Chondrocyte (in vitro differentiated cells): ENCODE measurements at regions not wholly inside any gene's neighbourhood (a gene's known extent, or its start where the extent isn't known, plus 50 kb on each side); places are given as distances from the start of the nearest gene placed in this dataset.

Experiments used
- DNase-seq: peaks from one replicate; pipeline ENCODE4 v3.0.0; 2021; ENCODE audit warnings: mixed read lengths, low spot score
- H3K27ac Mint-ChIP-seq: one replicate; pipeline ENCODE4 v1.8.0; 2021; ENCODE audit warnings: mild to moderate bottlenecking, moderate library complexity, mixed read lengths; ENCODE audit not compliant: unreplicated experiment
- H3K27me3 Mint-ChIP-seq: 2 replicates; pipeline ENCODE4 v1.8.0; 2021; ENCODE audit warnings: low read depth, mixed read lengths
- H3K36me3 Mint-ChIP-seq: 2 replicates; pipeline ENCODE4 v1.8.0; 2021; ENCODE audit warnings: low read depth, mixed read lengths
- H3K4me1 Mint-ChIP-seq: 2 replicates; pipeline ENCODE4 v1.8.0; 2021; ENCODE audit warnings: low read depth, mild to moderate bottlenecking, mixed read lengths
- H3K4me3 Mint-ChIP-seq: one replicate; pipeline ENCODE4 v1.8.0; 2021; ENCODE audit warnings: mild to moderate bottlenecking, moderate library complexity, mixed read lengths; ENCODE audit not compliant: unreplicated experiment
- H3K9me3 Mint-ChIP-seq: 2 replicates; pipeline ENCODE4 v1.8.0; 2021; ENCODE audit warnings: low read depth, mixed read lengths
- TF ChIP-seq, protein P1 (sequence below): fragments of 200-600 bp; sonication (generic); IDR thresholded peaks from 2 replicates; pipeline ENCODE4 v1.5.0; 2021; ENCODE audit warnings: antibody characterized with exemption, mild to moderate bottlenecking, moderate library complexity

DNA sequence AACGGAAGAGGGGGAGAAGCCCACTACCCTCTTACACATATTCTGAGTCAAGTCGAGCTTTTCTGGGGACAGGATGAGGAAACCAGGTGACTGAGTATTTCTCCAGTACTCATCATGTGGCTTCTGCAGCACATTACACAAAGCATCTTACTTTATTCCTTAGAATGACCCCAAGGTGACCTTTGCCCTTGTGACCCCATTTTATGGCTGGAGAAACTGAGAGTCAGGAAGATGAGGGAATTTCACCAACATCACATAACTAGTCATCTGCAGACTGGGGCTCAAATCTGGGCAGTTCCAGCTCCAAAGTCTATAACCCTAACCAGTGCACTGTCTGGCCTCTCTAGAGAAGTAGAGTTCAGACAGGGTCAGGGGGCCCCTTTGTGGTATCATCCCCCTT is 707.0 kb downstream of the UQCRFS1 start:
- TF ChIP-seq, protein P1, sequence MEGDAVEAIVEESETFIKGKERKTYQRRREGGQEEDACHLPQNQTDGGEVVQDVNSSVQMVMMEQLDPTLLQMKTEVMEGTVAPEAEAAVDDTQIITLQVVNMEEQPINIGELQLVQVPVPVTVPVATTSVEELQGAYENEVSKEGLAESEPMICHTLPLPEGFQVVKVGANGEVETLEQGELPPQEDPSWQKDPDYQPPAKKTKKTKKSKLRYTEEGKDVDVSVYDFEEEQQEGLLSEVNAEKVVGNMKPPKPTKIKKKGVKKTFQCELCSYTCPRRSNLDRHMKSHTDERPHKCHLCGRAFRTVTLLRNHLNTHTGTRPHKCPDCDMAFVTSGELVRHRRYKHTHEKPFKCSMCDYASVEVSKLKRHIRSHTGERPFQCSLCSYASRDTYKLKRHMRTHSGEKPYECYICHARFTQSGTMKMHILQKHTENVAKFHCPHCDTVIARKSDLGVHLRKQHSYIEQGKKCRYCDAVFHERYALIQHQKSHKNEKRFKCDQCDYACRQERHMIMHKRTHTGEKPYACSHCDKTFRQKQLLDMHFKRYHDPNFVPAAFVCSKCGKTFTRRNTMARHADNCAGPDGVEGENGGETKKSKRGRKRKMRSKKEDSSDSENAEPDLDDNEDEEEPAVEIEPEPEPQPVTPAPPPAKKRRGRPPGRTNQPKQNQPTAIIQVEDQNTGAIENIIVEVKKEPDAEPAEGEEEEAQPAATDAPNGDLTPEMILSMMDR, result no peak
- H3K4me3 Mint-ChIP-seq, result no peak overlapping the region
- no peaks in the 10 kb centered on the region for H3K9me3 Mint-ChIP-seq
- H3K4me1 Mint-ChIP-seq, result no peaks in the 10 kb centered on the region
- no peak overlapping the region for H3K27ac Mint-ChIP-seq
- H3K27me3 Mint-ChIP-seq, result no peaks in the 10 kb centered on the region
- no peak for DNase-seq
- no peaks in the 10 kb centered on the region for H3K36me3 Mint-ChIP-seq

DNA sequence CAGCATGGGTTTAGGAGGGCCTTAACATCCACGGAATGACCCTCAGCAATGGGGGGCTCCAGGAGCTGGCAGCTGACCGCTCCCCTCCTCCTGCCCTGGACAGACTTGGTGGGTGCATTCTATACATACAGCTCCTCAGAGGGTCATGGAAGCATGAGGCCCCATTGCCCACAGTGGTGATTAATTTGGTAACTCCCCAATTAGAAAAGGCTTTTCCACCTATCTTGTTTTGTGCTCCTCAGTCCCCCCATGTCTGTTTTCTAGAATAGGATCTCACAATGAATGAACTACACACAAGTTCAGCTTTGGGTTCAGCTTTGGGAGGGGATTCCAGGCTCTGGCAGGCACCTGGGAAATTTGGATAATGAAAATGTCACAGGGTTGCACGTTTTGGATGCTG is 707.8 kb downstream of the UQCRFS1 start:
- no peaks in the 10 kb centered on the region for H3K27me3 Mint-ChIP-seq
- no peaks in the 10 kb centered on the region for H3K36me3 Mint-ChIP-seq
- no peaks in the 10 kb centered on the region for H3K9me3 Mint-ChIP-seq
- TF ChIP-seq, protein P1, result no peak
- H3K27ac Mint-ChIP-seq, result no peak overlapping the region
- DNase-seq, result no peak
- no peaks in the 10 kb centered on the region for H3K4me1 Mint-ChIP-seq
- no peak overlapping the region for H3K4me3 Mint-ChIP-seq

DNA sequence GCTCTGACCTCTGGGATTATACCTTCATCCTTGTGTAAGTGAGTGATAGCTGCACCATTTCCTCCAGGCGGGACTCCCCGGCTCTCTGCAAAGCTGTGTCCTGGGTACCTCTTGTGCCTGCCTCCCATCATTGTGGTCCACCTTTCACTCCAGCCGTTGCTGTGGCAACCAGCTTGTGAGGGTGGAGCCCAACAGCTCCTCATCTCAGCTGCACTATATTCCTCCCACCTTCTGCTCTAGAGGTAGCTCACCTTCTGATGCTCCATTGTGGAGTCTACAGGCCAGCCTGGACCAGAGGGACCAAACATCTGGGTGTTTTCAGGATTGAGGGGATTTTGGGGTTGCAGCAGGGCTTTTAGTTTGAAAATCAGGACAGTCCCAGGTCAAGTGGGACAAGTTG is 708.2 kb downstream of the UQCRFS1 start:
- no peaks in the 10 kb centered on the region for H3K4me1 Mint-ChIP-seq
- H3K27me3 Mint-ChIP-seq, result no peaks in the 10 kb centered on the region
- no peaks in the 10 kb centered on the region for H3K36me3 Mint-ChIP-seq
- no peaks in the 10 kb centered on the region for H3K9me3 Mint-ChIP-seq
- TF ChIP-seq, protein P1, result no peak
- no peak overlapping the region for H3K4me3 Mint-ChIP-seq
- DNase-seq, result no peak
- no peak overlapping the region for H3K27ac Mint-ChIP-seq

DNA sequence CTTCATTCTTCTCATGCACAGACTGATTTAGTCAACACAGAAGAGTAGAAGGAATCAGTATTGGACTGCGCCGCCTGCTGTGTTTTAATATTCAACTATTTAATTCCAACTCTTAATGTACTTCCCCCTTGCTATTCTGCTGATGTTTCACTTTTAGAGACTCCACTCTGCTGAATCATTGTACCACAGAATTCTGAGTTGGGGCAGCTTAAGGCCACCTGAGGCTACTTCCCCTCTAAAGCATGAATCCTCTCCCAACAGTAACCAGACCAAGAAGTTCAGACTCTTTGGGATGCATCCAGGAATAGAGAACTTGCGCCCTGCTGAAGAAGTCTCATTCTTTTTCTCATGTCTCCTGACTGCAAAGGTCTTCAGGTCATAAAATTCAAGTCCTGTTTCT is 708.8 kb downstream of the UQCRFS1 start:
- Mint-ChIP-seq H3K27ac (no peak overlapping the region), H3K9me3 (no peaks in the 10 kb centered on the region), H3K27me3 (no peaks in the 10 kb centered on the region), H3K4me3 (no peak overlapping the region), H3K36me3 (no peaks in the 10 kb centered on the region), H3K4me1 (no peaks in the 10 kb centered on the region)
- no peak for DNase-seq
- TF ChIP-seq, protein P1, result no peak

DNA sequence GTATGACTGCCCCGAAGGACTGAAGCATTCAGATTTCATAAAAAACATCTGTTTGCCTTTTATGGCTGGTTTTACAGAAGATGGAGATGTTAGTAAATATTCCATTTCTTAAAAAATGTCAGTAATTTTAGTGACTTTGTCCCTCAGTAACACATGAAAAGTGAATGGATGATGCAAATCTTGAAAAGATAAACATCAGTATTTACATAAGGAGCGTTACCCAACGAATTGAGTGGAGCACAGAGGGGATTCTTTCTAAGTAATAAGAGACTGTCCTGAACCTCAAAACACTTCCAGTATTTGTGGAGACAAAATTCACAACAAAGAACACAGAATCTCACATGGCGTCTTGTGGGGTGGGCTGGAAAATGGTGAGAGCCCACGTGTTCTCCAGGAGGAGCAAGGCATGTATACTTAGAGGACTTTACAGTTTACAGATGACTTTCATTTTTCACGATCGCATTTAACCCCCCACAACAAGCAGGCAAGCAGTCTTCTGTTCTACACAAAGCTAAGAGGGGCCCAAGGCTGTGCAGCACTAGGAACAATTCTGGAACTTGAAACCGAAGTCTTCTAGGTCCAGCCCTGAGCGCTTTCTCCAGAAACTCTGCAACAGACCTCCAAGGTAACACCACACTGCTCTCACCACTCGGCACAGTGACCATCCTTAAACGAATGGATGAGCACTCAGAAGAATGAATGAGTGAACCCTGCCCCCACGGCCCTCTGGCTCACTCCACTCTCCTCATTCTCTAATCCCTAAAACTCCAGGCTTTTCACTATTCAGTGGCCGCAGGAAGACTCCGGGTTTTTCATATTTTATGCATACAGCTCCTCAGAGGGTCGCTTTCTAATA is 709.8 kb downstream of the UQCRFS1 start:
- Mint-ChIP-seq H3K27me3 (no peaks in the 10 kb centered on the region), H3K36me3 (no peaks in the 10 kb centered on the region), H3K9me3 (no peaks in the 10 kb centered on the region), H3K4me3 (no peak overlapping the region), H3K4me1 (no peaks in the 10 kb centered on the region), H3K27ac (no peak overlapping the region)
- TF ChIP-seq, protein P1, result no peak
- no peak for DNase-seq
